Endothelial cell of umbilical vein (primary cell): ENCODE measurements at regions not wholly inside any gene's neighbourhood (a gene's known extent, or its start where the extent isn't known, plus 50 kb on each side); places are given as distances from the start of the nearest gene placed in this dataset.

Source experiments
- BruUV-seq: library from RNA; stranded (reverse); fragments of 400-500 nt; replicated peaks from 2 replicates; lab custom pipeline; 2021; lab: Mats Ljungman, UMichigan
- CTCF ChIA-PET: fragments of 300-600, 350-600 bp; sonication (Branson Sonifier 250); formaldehyde crosslinking; loops from one replicate; lab custom pipeline; 2021; ENCODE audit warnings: antibody characterized with exemption, inconsistent platforms; lab: Charles Lee
- POLR2A ChIA-PET: fragments of 300-600, 350-600 bp; sonication (Branson Sonifier 250); formaldehyde crosslinking; loops from one replicate; lab custom pipeline; 2021; ENCODE audit warnings: antibody characterized with exemption, inconsistent platforms; lab: Charles Lee
- DNase-seq: peaks from one replicate; pipeline ENCODE4 v3.0.0-alpha.2; 2011; ENCODE audit warnings: low read depth, low spot score
- FAIRE-seq: peaks from 2 replicates; lab custom pipeline; 2011; peaks lifted over from hg19 to GRCh38; lab: Jason Lieb, UNC
- H2AFZ ChIP-seq: 2 replicates; pipeline ENCODE4 v1.6.0; 2012; ENCODE audit warnings: low read depth, low read length, control low read depth, inconsistent platforms
- H3K27ac ChIP-seq: 2 replicates; pipeline ENCODE4 v1.5.1; 2011; ENCODE audit warnings: low read depth, mild to moderate bottlenecking, control low read depth, low read length, moderate library complexity; ENCODE audit not compliant: insufficient read depth
- H3K27me3 ChIP-seq, 2 experiments: 2 replicates each; pipeline versions ENCODE4 v1.6.0 to v1.6.1; 2011; ENCODE audit warnings: low read length in 2 of 2, mixed read lengths in 1 of 2; ENCODE audit not compliant: control insufficient read depth in 2 of 2, insufficient read depth in 2 of 2
- H3K36me3 ChIP-seq, 2 experiments: 2 replicates in 1 of 2; 3 replicates in 1 of 2; pipeline ENCODE4 v1.5.1; 2011; ENCODE audit warnings: low read length in 2 of 2, mild to moderate bottlenecking in 1 of 2, moderate library complexity in 1 of 2; ENCODE audit not compliant: control insufficient read depth in 2 of 2, insufficient read depth in 2 of 2; ENCODE audit errors: extremely low read depth in 1 of 2
- H3K4me1 ChIP-seq: 3 replicates; pipeline ENCODE4 v1.5.1; 2011; ENCODE audit warnings: mild to moderate bottlenecking, low read length; ENCODE audit not compliant: control insufficient read depth, insufficient read depth; ENCODE audit errors: extremely low read depth
- H3K4me2 ChIP-seq: 2 replicates; pipeline ENCODE4 v1.6.1; 2011; ENCODE audit warnings: low read length, control low read depth, mixed read lengths; ENCODE audit not compliant: insufficient read depth
- H3K4me3 ChIP-seq, 3 experiments: fragments of 200-600 bp in 1 of 3; sonication (generic), shearing (Covaris generic) in 1 of 3; replicated peaks in 1 of 3; 2 replicates each; pipeline ENCODE4 v1.5.1; 2011 to 2016; ENCODE audit warnings: control low read depth in 3 of 3, low read length in 3 of 3, mild to moderate bottlenecking in 2 of 3, inconsistent platforms in 1 of 3, low read depth in 1 of 3, moderate library complexity in 1 of 3; ENCODE audit not compliant: insufficient read depth in 1 of 3
- H3K79me2 ChIP-seq: 2 replicates; pipeline ENCODE4 v1.6.0; 2012; ENCODE audit warnings: low read length, inconsistent platforms; ENCODE audit not compliant: control insufficient read depth, insufficient read depth
- H3K9ac ChIP-seq: replicated peaks from 2 replicates; pipeline ENCODE3; 2011; ENCODE audit warnings: low read length, control low read depth; ENCODE audit not compliant: insufficient read depth; ENCODE audit errors: extremely low read depth
- H3K9me1 ChIP-seq: replicated peaks from 3 replicates; pipeline ENCODE4 v1.6.0; 2011; ENCODE audit warnings: mild to moderate bottlenecking, low read length; ENCODE audit not compliant: control insufficient read depth, insufficient read depth; ENCODE audit errors: extremely low read depth
- H3K9me3 ChIP-seq: replicated peaks from 2 replicates; pipeline ENCODE4 v1.5.1; 2012; ENCODE audit warnings: low read length, inconsistent platforms; ENCODE audit not compliant: control insufficient read depth, insufficient read depth
- H4K20me1 ChIP-seq: replicated peaks from 2 replicates; pipeline ENCODE3; 2011; ENCODE audit warnings: mild to moderate bottlenecking, low read length; ENCODE audit not compliant: control insufficient read depth, insufficient read depth; ENCODE audit errors: extremely low read depth
- CTCF ChIP-seq, 2 donors: IDR thresholded peaks; 1 replicate in 1 of 2; 2 replicates in 1 of 2; pipeline ENCODE4 v1.5.1; 2011; ENCODE audit warnings: low read length in 2 of 2, mild to moderate bottlenecking in 2 of 2, moderate library complexity in 2 of 2, control low read depth in 1 of 2, inconsistent platforms in 1 of 2, low read depth in 1 of 2; ENCODE audit not compliant: insufficient read depth in 1 of 2; ENCODE audit errors: extremely low read depth in 1 of 2
- EZH2 ChIP-seq: IDR thresholded peaks from 2 replicates; pipeline ENCODE4 v1.6.1; 2012; ENCODE audit warnings: borderline replicate concordance, low read depth, mild to moderate bottlenecking, moderate library complexity, low read length, inconsistent platforms; ENCODE audit not compliant: severe bottlenecking
- FOS ChIP-seq: IDR thresholded peaks from 2 replicates; pipeline ENCODE4 v1.6.1; 2011; ENCODE audit warnings: mild to moderate bottlenecking, low read length, moderate library complexity, borderline replicate concordance; ENCODE audit not compliant: insufficient read depth
- GATA2 ChIP-seq: IDR thresholded peaks from 2 replicates; pipeline ENCODE4 v1.7.0; 2011; ENCODE audit warnings: low read depth, mild to moderate bottlenecking, moderate library complexity, mixed read lengths, low read length; ENCODE audit not compliant: insufficient read length, insufficient read depth
- JUN ChIP-seq: IDR thresholded peaks from 2 replicates; pipeline ENCODE4 v1.6.1; 2011; ENCODE audit warnings: borderline replicate concordance, low read depth; ENCODE audit not compliant: insufficient read length, insufficient read depth
- MYC ChIP-seq: IDR thresholded peaks from one replicate; pipeline ENCODE4 v1.6.1; 2011; ENCODE audit warnings: mild to moderate bottlenecking, low read depth, low read length
- POLR2A ChIP-seq: IDR thresholded peaks from 2 replicates; pipeline ENCODE4 v1.6.1; 2012; ENCODE audit warnings: low read depth, mild to moderate bottlenecking, control low read depth, low read length
- POLR2AphosphoS5 ChIP-seq: IDR thresholded peaks from 2 replicates; pipeline ENCODE4 v1.6.1; 2012; ENCODE audit warnings: low read depth, mild to moderate bottlenecking, control low read depth, low read length, moderate library complexity; ENCODE audit not compliant: insufficient read depth
- dilution Hi-C: fragments of 300-500 bp; cut with MboI; formaldehyde crosslinking; loops from one replicate; pipeline ENCODE4 v1.15.0; 2019; ENCODE audit warnings: low sequenced_read_pairs; ENCODE audit not compliant: extremely low pct_ligation_motif_present
- intact Hi-C: fragments of 100-400 bp; cut with micrococcal nuclease; formaldehyde crosslinking; loops from one replicate; pipeline ENCODE4 v1.10.0; 2022
- TF ChIP-seq, protein P1 (sequence below): IDR thresholded peaks from 2 replicates; pipeline ENCODE4 v1.6.1; 2011; ENCODE audit not compliant: insufficient read depth, insufficient read length

- H3K27ac ChIP-seq, result no peak overlapping the region
- no TSS peak for BruUV-seq
- intact Hi-C loops, result no loop called here
Measured at GRCh38 chr12:19627719-19628118, 188.4 kb downstream of the AEBP2 start.

More at GRCh38 chr12:19627719-19628118, 188.4 kb downstream of the AEBP2 start:
- DNase-seq, result no peak
- Histone ChIP-seq H3K9me1 (no peaks in the 10 kb centered on the region), H3K4me3 (no peak overlapping the region), H2AFZ (no peak overlapping the region), H3K9me3 (no peaks in the 10 kb centered on the region), H4K20me1 (no peaks in the 10 kb centered on the region), H3K4me2 (no peak overlapping the region), H3K27me3 (no peaks in the 10 kb centered on the region), H3K79me2 (no peaks in the 10 kb centered on the region), H3K4me1 (no peaks in the 10 kb centered on the region), H3K9ac (no peak overlapping the region), H3K36me3 (no peaks in the 10 kb centered on the region)
- dilution Hi-C loops, result no loop called here
- POLR2A ChIA-PET, result no interaction called here
- FAIRE-seq, result no peak
- CTCF ChIA-PET, result interaction anchor here (1.7 kb wide), 1 partner anchor 14 kb away, joined by 3 read pairs; no protein-coding TSS in a partner anchor
- TF ChIP-seq CTCF (IDR thresholded peaks at IDR 0.05; ENCODE audit: extremely low read depth in 1 of 2, insufficient read depth in 1 of 2, low read depth in 1 of 2, low read length in 2 of 2), result no peak
- TF ChIP-seq EZH2, result no peak
- no peak for TF ChIP-seq FOS
- TF ChIP-seq, protein P1, sequence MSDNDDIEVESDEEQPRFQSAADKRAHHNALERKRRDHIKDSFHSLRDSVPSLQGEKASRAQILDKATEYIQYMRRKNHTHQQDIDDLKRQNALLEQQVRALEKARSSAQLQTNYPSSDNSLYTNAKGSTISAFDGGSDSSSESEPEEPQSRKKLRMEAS, result no peak
- no peak for TF ChIP-seq POLR2A
- TF ChIP-seq MYC, result no peak
- TF ChIP-seq GATA2, result no peak
- TF ChIP-seq POLR2AphosphoS5, result no peak
- TF ChIP-seq JUN, result no peak
